Endothelial cell of umbilical vein (primary cell): ENCODE measurements at regions not wholly inside any gene's neighbourhood (a gene's known extent, or its start where the extent isn't known, plus 50 kb on each side); places are given as distances from the start of the nearest gene placed in this dataset.

Experiments
- BruUV-seq: library from RNA; stranded (reverse); fragments of 400-500 nt; replicated peaks from 2 replicates; lab custom pipeline; 2021; lab: Mats Ljungman, UMichigan
- CTCF ChIA-PET: fragments of 300-600, 350-600 bp; sonication (Branson Sonifier 250); formaldehyde crosslinking; loops from one replicate; lab custom pipeline; 2021; ENCODE audit warnings: antibody characterized with exemption, inconsistent platforms; lab: Charles Lee
- POLR2A ChIA-PET: fragments of 300-600, 350-600 bp; sonication (Branson Sonifier 250); formaldehyde crosslinking; loops from one replicate; lab custom pipeline; 2021; ENCODE audit warnings: antibody characterized with exemption, inconsistent platforms; lab: Charles Lee
- DNase-seq: peaks from one replicate; pipeline ENCODE4 v3.0.0-alpha.2; 2011; ENCODE audit warnings: low read depth, low spot score
- FAIRE-seq: peaks from 2 replicates; lab custom pipeline; 2011; peaks lifted over from hg19 to GRCh38; lab: Jason Lieb, UNC
- H2AFZ ChIP-seq: 2 replicates; pipeline ENCODE4 v1.6.0; 2012; ENCODE audit warnings: low read depth, low read length, control low read depth, inconsistent platforms
- H3K27ac ChIP-seq: 2 replicates; pipeline ENCODE4 v1.5.1; 2011; ENCODE audit warnings: low read depth, mild to moderate bottlenecking, control low read depth, low read length, moderate library complexity; ENCODE audit not compliant: insufficient read depth
- H3K27me3 ChIP-seq, 2 experiments: 2 replicates each; pipeline versions ENCODE4 v1.6.0 to v1.6.1; 2011; ENCODE audit warnings: low read length in 2 of 2, mixed read lengths in 1 of 2; ENCODE audit not compliant: control insufficient read depth in 2 of 2, insufficient read depth in 2 of 2
- H3K36me3 ChIP-seq, 2 experiments: 2 replicates in 1 of 2; 3 replicates in 1 of 2; pipeline ENCODE4 v1.5.1; 2011; ENCODE audit warnings: low read length in 2 of 2, mild to moderate bottlenecking in 1 of 2, moderate library complexity in 1 of 2; ENCODE audit not compliant: control insufficient read depth in 2 of 2, insufficient read depth in 2 of 2; ENCODE audit errors: extremely low read depth in 1 of 2
- H3K4me1 ChIP-seq: 3 replicates; pipeline ENCODE4 v1.5.1; 2011; ENCODE audit warnings: mild to moderate bottlenecking, low read length; ENCODE audit not compliant: control insufficient read depth, insufficient read depth; ENCODE audit errors: extremely low read depth
- H3K4me2 ChIP-seq: 2 replicates; pipeline ENCODE4 v1.6.1; 2011; ENCODE audit warnings: low read length, control low read depth, mixed read lengths; ENCODE audit not compliant: insufficient read depth
- H3K4me3 ChIP-seq, 3 experiments: fragments of 200-600 bp in 1 of 3; sonication (generic), shearing (Covaris generic) in 1 of 3; replicated peaks in 1 of 3; 2 replicates each; pipeline ENCODE4 v1.5.1; 2011 to 2016; ENCODE audit warnings: control low read depth in 3 of 3, low read length in 3 of 3, mild to moderate bottlenecking in 2 of 3, inconsistent platforms in 1 of 3, low read depth in 1 of 3, moderate library complexity in 1 of 3; ENCODE audit not compliant: insufficient read depth in 1 of 3
- H3K79me2 ChIP-seq: 2 replicates; pipeline ENCODE4 v1.6.0; 2012; ENCODE audit warnings: low read length, inconsistent platforms; ENCODE audit not compliant: control insufficient read depth, insufficient read depth
- H3K9ac ChIP-seq: replicated peaks from 2 replicates; pipeline ENCODE3; 2011; ENCODE audit warnings: low read length, control low read depth; ENCODE audit not compliant: insufficient read depth; ENCODE audit errors: extremely low read depth
- H3K9me1 ChIP-seq: replicated peaks from 3 replicates; pipeline ENCODE4 v1.6.0; 2011; ENCODE audit warnings: mild to moderate bottlenecking, low read length; ENCODE audit not compliant: control insufficient read depth, insufficient read depth; ENCODE audit errors: extremely low read depth
- H3K9me3 ChIP-seq: replicated peaks from 2 replicates; pipeline ENCODE4 v1.5.1; 2012; ENCODE audit warnings: low read length, inconsistent platforms; ENCODE audit not compliant: control insufficient read depth, insufficient read depth
- H4K20me1 ChIP-seq: replicated peaks from 2 replicates; pipeline ENCODE3; 2011; ENCODE audit warnings: mild to moderate bottlenecking, low read length; ENCODE audit not compliant: control insufficient read depth, insufficient read depth; ENCODE audit errors: extremely low read depth
- CTCF ChIP-seq, 2 donors: IDR thresholded peaks; 1 replicate in 1 of 2; 2 replicates in 1 of 2; pipeline ENCODE4 v1.5.1; 2011; ENCODE audit warnings: low read length in 2 of 2, mild to moderate bottlenecking in 2 of 2, moderate library complexity in 2 of 2, control low read depth in 1 of 2, inconsistent platforms in 1 of 2, low read depth in 1 of 2; ENCODE audit not compliant: insufficient read depth in 1 of 2; ENCODE audit errors: extremely low read depth in 1 of 2
- EZH2 ChIP-seq: IDR thresholded peaks from 2 replicates; pipeline ENCODE4 v1.6.1; 2012; ENCODE audit warnings: borderline replicate concordance, low read depth, mild to moderate bottlenecking, moderate library complexity, low read length, inconsistent platforms; ENCODE audit not compliant: severe bottlenecking
- FOS ChIP-seq: IDR thresholded peaks from 2 replicates; pipeline ENCODE4 v1.6.1; 2011; ENCODE audit warnings: mild to moderate bottlenecking, low read length, moderate library complexity, borderline replicate concordance; ENCODE audit not compliant: insufficient read depth
- GATA2 ChIP-seq: IDR thresholded peaks from 2 replicates; pipeline ENCODE4 v1.7.0; 2011; ENCODE audit warnings: low read depth, mild to moderate bottlenecking, moderate library complexity, mixed read lengths, low read length; ENCODE audit not compliant: insufficient read length, insufficient read depth
- JUN ChIP-seq: IDR thresholded peaks from 2 replicates; pipeline ENCODE4 v1.6.1; 2011; ENCODE audit warnings: borderline replicate concordance, low read depth; ENCODE audit not compliant: insufficient read length, insufficient read depth
- MYC ChIP-seq: IDR thresholded peaks from one replicate; pipeline ENCODE4 v1.6.1; 2011; ENCODE audit warnings: mild to moderate bottlenecking, low read depth, low read length
- POLR2A ChIP-seq: IDR thresholded peaks from 2 replicates; pipeline ENCODE4 v1.6.1; 2012; ENCODE audit warnings: low read depth, mild to moderate bottlenecking, control low read depth, low read length
- POLR2AphosphoS5 ChIP-seq: IDR thresholded peaks from 2 replicates; pipeline ENCODE4 v1.6.1; 2012; ENCODE audit warnings: low read depth, mild to moderate bottlenecking, control low read depth, low read length, moderate library complexity; ENCODE audit not compliant: insufficient read depth
- dilution Hi-C: fragments of 300-500 bp; cut with MboI; formaldehyde crosslinking; loops from one replicate; pipeline ENCODE4 v1.15.0; 2019; ENCODE audit warnings: low sequenced_read_pairs; ENCODE audit not compliant: extremely low pct_ligation_motif_present
- intact Hi-C: fragments of 100-400 bp; cut with micrococcal nuclease; formaldehyde crosslinking; loops from one replicate; pipeline ENCODE4 v1.10.0; 2022
- TF ChIP-seq, protein P1 (sequence below): IDR thresholded peaks from 2 replicates; pipeline ENCODE4 v1.6.1; 2011; ENCODE audit not compliant: insufficient read depth, insufficient read length

GRCh38 chr9:86557063-86557766 lies 203.0 kb upstream of the TUT7 start:
- no peak for FAIRE-seq
- H3K9me1 ChIP-seq = no peaks in the 10 kb centered on the region
- dilution Hi-C loops = no loop called here
- intact Hi-C loops = no loop called here
- no peak for TF ChIP-seq CTCF (IDR thresholded peaks at IDR 0.05; ENCODE audit: extremely low read depth in 1 of 2, insufficient read depth in 1 of 2, low read depth in 1 of 2, low read length in 2 of 2)
- TF ChIP-seq MYC = no peak
- TF ChIP-seq GATA2 = no peak
- TF ChIP-seq JUN = no peak
- TF ChIP-seq FOS = no peak
- TF ChIP-seq EZH2 = no peak
- TF ChIP-seq, protein P1, sequence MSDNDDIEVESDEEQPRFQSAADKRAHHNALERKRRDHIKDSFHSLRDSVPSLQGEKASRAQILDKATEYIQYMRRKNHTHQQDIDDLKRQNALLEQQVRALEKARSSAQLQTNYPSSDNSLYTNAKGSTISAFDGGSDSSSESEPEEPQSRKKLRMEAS = no peak
- TF ChIP-seq POLR2AphosphoS5 = no peak
- TF ChIP-seq POLR2A = no peak
- ChIA-PET CTCF (no interaction called here), POLR2A (no interaction called here)
- no peak for DNase-seq
- no peak overlapping the region for H3K4me2 ChIP-seq
- H3K4me3 ChIP-seq = no peak overlapping the region
- H3K4me1 ChIP-seq = no peaks in the 10 kb centered on the region
- no peak overlapping the region for H3K9ac ChIP-seq
- no peaks in the 10 kb centered on the region for H3K36me3 ChIP-seq
- no peaks in the 10 kb centered on the region for H3K9me3 ChIP-seq
- no TSS peak for BruUV-seq
- no peak overlapping the region for H2AFZ ChIP-seq
- no peaks in the 10 kb centered on the region for H4K20me1 ChIP-seq
- H3K79me2 ChIP-seq = no peaks in the 10 kb centered on the region
- no peaks in the 10 kb centered on the region for H3K27me3 ChIP-seq
- H3K27ac ChIP-seq = no peak overlapping the region
